Stimulated activated CD8-positive, alpha-beta memory T cell treated with anti-CD3 and anti-CD28 coated beads, Interleukin-4, amount 100 ng/mL, for 4 hours (primary cell): ENCODE measurements at regions not wholly inside any gene's neighbourhood (a gene's known extent, or its start where the extent isn't known, plus 50 kb on each side); places are given as distances from the start of the nearest gene placed in this dataset.

Source experiments
- DNase-seq, 2 donors: peaks; one replicate each; pipeline ENCODE4 v3.0.0-alpha.2; 2020; ENCODE audit warnings: low read depth in 2 of 2, low spot score in 1 of 2

DNA sequence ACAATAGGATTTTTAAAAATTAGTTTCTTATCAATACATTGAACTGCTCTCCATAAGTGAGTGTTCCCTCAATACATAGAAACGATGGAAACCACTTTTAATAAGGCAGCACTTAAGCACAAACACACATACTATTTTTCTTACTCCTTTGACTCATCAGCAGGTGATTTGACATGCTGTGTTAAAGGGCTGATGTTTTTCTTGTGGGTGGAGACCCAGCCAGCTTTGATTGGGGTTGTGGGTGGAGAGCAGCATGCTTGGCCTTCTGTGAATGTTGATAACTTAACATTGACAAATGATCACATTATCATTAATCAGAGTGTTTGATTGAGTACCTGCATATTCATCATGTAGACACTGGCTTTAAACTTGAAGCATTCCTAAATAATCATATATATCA, 223.0 kb upstream of the DPH6 start:
- DNase-seq, result no peak

DNA sequence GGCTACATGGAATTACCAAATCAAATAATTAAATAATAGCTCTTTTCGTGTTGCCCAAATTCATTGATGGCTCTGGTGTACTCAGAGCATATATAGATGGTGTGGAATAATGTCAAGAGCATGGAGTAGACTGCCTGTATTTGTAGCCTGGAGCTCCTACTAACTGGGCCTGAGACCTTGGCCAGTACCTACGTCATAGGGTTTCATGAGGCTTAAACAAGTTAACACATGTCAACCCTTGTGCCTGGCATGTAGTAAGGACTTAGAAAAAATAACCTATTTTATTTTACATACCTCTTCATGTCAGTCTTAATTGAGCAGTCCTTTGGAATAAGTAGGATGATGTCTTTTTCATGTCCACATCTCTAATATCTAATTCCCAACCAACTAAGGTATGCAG, 223.7 kb upstream of the DPH6 start:
- DNase-seq, result no peak

DNA sequence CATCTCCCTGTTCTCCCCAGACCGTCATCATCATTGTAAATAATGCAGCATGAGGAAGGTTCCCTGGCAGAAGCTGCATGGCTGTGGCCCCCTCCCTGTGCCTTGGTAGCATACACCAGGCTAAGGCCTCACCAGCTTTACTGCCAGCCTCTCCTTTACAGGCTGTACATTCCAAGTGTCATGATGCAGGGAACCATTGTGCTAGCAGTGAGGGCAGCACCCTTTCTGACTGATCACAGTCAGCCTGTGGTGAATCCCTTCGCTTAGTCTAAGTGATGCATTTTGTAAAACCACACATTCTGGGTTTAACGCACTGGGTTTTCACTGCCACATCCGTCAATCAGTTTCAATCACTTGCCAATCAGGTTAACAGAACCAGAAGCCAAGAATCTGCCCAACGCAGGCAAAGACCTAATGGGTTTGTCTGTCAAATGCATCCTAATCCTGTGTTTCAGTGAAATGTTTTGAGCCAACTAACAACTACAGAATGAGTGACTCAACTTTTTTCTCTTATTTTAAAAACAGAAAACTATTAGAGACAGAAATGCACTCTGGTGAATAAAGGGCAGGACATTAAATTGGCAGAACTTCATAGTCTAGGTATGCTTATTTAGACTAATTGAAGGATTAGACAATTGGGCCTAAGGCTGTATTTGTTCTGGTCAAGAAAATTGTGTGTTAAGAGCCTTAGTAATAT, 225.9 kb upstream of the DPH6 start:
- DNase-seq, result no peak

DNA sequence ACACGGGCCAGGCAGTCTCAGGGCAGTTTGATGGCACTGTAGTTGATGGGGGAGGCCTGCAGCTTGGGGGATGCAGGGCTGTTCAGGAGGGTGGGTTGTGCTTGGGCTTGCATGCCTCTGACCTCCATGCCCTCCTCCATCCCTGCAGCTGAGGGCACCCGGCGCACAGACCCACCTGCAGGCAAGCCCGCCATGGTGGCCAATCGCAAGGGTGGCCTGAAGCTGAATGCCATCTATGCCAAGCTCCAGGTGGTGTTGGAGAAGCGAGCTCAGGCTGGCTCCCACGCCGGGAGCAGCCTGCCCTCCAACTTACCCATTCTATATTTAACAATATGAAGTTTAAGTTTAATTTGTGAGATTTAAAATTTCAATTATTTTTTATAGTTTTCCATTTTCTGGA, 228.7 kb upstream of the DPH6 start:
- DNase-seq, result no peak

DNA sequence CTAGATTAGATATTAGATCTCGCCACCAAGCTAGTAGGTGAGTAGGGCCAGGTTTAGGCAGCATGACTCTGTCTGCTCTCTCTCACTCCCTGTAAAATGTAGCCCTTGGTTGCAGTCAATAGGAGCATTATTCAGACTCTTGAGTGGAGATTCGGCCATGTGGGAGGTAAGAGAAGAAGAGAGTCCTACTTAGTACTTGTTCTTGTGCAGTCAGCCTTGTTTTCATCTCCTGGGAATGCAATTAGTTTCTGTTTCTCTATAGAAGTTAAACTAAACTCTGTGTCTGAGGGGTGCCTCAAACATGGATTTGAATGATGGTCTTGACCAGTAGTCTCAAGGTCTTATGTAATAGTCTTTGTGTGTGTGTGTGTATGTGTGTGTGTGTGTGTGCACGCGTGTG, 229.5 kb upstream of the DPH6 start:
- DNase-seq, result no peak

DNA sequence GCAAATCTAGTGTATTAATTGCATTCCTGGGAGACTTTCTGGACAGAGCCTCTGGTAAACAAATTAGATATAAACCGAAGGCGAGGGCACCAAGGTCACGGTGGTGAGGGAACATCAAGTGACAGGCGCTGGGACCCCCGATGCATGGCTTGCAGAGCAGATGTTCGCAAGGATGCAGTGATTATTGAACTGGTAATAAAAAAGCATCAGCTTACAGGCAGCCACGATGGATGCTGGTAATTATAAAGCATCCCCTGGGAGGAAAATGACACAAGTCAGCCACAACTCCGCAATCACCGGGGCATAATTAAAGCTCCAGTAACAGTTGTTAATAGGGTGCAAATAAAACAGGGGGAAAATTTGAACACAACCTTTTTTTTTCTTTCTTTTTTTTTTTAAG, 231.1 kb upstream of the DPH6 start:
- no peak for DNase-seq

DNA sequence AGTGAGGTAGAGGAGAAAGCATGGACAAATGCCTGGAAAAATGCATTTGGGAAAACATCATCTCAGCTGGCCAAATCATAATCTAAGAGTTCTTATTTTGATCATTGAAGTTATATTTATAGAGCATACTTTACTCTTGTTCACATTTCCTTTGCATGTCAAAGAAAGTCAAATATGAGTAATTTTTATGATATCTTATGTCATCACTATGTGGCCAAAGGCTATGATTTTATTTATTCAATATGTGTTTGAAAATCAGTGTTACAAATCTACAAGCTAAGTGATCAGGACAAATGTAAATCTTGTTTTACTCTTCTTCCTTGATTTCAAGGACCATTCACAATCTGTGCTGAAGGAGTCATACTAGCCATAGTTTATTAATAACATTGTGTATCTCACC, 237.2 kb upstream of the DPH6 start:
- no peak for DNase-seq

DNA sequence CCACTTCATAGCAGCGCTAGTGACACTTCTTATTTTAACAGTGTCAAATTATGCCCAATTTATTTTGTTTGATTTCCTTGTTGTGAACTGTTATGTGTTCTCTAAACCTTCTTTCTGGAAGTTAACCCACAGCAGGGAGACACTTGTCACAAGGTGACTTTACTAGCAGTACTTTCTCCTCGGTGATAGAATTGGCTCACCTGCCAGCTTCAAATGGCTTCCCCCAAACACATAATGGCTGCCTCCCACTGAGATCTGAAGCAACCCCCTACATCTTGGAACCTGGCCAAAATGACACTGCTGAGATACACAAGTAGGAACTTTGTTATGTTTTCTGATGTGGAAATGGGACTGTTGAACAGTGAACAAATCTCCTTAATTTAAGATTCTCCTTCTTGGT, 238.8 kb upstream of the DPH6 start:
- DNase-seq, result no peak

DNA sequence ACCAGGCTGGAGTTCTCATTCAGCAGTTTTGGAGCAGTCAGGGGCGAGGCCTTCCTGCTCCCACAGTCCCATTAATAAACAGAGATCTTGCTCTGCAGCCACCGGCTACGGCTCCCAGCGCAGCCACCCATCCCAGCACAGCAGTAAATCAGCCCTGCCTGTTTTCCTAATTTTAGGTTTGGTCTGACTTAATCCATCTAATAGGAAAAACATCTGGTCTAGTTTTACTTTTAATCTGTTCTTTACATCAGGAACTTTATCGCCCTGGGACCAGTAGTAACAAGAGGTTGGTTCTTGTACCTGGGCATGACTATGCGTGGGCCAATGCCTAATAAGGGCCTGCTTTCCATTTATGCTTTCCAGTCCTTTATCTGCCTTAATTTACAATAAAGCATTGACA, 264.0 kb upstream of the DPH6 start:
- DNase-seq, result no peak

DNA sequence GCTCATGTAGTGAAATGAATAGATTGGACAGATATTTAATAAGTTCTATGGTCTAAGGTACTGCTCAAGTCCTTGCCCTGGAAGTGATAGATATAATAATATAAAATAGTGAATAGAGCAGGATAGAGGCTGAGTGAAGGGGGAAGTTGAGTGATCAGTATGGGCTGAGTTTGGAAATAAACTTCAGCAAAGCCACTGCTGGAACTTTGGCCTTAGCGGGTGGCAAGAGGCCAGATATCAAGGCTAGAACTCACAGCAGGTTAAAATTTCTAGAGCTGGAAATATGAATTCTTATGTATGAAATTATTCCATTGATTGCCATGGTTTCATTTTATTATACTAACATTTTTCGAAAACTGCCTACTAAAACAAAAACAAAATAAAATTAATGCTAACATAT, 267.6 kb upstream of the DPH6 start:
- DNase-seq, result no peak

DNA sequence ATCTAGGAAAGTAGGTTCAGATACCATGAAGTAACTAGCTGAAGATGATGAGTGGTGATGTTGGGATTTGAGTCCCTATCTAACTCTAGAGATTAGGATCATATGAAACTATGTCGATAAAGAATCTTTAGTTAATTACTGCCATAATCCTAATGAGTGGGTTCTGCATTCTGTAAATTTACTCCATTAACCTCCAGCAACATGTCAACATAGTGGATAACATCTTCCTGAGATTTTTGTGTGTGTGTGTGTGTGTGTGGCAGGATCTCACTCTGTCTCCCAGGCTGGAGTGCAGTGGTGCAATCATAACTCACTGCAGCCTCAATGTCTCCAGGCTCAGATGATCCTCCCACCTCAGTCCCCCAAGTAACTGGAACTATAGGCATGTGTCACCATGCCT, 272.9 kb upstream of the DPH6 start:
- no peak for DNase-seq

DNA sequence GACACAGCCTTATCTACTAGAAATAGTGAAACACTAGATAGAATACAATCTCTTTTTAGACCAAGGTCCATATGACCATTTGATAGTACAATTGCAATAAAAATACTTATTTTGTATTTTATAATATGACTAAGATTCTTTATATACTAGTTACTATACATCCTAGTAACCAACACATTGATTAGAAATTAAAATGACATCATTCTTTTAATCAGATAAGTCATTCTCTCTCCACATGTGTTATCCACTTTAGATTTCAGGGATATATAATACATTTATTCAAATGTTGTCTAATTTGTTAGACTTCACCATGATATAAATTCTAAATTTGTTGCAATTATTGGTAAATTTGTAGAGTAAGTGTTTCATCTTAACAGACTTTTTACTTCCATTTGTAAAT, 276.2 kb upstream of the DPH6 start:
- no peak for DNase-seq

DNA sequence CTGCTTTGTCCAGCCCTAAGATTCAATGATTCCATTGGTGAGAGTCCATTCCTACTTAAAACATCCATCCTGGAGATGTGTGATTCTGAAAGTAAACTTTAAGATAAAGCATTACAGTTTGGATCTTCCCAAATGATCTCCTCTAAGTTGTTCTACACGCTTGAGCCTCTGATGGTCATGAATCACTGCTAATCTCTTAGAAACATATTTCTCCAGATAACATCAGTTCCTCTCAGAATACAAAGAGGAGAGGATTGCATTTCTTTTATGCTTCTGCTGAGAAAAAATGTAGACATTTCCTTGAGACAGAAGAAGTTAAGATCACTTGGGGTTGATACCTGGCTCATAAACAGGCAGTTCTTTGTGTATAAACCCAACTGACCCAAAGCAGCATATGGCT, 281.2 kb upstream of the DPH6 start:
- no peak for DNase-seq

DNA sequence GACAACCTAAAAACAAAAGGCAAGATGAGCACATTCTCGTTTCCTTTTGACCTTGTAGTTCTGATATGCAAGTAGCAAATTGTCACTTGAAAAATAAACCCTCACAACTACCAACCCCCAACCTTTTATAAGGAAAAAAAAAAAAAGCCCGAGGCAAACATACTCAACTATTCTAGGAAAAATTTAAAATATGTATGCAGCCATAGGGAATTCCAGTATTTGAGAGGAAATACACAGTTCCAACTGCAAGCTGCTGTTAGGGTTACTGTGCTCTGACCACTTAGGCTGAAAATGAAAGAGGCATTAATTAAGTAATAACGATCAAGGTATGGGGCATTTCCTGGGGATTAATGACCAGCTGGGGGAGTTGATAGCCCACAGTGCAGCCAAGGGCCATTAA, 281.9 kb upstream of the DPH6 start:
- no peak for DNase-seq

DNA sequence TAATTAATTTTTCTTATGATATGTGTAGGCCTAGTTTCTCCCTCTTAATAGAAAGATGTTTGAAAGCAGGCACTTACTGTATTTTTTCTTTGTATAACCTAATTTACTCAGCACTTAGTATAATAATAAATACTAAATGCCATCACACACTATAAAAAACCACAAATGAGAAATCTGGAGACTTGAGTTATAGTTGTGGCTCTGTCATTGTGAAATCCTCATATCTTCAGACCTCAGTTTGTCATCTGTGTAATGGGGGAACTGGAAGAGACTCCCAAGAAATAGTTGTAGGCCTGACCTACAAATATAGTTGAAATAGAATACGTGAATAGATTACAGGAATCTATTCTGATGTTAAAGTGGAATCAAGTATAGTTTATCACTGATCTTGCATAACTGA, 287.6 kb upstream of the DPH6 start:
- DNase-seq, result no peak

DNA sequence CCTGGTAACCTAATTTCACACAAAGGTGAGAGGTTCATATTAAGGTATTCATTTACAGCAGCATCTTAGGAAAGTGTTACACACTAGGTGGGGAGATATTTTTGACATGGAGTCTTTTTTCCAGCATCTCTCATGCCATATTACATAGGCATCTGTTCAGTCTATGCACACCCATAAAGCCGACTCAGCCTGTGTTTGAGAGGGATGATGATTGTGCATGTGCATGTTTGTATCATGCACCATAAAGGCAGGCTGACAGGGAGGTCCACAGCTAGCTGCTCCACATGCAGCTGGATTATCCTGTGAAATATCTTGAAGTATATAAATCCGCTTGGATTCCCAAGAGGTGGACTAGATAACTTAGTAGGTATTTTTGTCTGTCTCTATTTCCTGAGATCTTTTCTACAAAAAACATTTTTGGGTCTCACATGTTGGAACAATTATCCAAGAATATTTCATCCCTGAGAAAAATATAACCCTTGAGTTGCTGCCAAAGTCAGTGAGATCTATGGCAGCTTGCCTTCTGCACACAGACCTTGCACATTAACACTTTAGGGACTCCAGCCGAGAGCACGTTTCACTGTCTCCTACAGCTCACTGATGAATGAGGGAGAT, 288.4 kb upstream of the DPH6 start:
- no peak for DNase-seq

DNA sequence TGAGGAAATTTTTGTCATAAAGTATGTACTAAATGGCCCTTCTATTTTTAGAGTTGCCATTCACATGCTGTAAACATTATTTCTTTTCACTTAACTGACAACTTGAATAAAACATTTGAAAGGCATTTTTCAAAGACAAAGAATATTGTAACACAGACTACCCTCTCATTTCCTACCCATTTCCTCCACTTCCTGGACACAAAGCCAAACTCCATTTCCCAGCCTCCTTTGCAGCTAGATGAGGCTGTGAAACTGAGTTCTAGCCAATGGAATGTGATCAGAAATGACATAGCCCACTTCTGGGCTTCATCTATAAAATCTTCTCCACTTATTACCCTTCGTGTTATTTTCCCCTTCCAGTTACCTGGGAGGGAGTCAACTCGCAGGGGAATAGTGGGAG, 288.9 kb upstream of the DPH6 start:
- DNase-seq, result no peak

DNA sequence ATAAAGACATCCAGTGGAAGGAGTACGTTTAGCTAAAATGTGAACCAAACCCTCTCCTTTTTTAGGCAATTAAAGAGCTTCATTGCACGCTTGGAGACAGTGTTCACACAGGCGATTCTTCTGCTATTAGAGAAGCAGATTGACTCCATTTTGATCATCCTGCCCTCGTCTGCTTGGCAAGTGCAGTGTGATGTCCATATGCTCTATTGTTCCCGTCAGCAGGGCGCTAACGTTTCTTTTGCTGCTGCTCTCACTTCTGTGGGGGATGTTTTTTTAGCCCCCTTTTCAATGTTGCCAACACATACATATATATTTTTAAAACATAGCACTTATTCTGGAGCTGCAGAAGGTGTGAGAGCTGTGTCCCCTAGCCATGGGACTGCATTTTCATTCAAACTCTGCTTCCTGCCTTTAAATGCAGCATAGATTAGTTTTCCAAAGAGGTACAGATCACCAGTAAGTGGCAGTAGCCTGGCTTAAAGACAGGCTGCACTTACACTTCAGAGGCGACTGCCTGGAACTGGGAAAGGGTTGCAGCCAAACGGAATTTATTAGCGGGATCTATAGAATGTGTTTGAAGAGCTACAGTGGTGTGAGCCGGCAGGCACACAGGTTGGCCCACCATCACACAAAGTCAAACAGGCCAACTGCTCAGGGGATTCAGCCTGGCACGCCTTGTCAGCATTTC, 292.6 kb upstream of the DPH6 start:
- DNase-seq, result no peak

DNA sequence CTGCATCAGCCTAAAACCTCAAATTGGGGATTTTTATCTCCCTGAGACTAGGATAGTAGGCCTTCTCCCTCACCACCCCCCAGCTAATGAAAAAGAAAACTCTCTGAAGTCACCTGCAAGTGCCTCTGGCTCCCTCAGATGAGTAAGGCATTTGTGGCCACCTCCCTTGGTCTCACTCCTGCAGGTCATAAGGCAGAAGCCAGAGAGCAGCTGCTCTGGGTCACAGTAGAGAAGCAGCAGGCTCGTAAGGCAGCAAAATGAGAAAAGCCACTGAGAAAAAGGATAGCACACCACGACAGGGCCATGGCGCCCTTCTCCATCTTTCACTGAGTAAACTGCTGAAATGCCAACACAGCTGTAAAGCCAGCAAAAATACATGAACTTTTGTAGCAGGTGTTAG, 296.7 kb upstream of the DPH6 start:
- no peak for DNase-seq

DNA sequence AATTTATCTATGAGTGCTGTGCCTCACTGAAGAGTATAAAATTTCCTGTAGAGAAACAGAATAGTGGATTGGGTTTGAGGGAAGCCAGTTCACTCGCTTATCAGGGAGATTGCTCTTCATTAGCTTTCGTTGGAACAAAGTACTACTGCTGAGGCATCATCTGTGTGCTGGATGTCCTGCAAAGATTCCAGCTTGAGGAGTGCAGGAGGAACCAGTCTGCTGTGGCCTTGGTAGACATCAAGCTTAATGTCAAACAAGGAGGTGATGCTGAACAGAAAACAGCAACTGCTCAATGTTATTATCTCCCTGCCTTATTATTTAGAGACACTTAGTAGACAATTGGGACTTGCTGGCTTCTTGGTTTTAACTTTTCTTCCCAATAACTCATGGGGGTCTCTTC, 297.5 kb upstream of the DPH6 start:
- no peak for DNase-seq

DNA sequence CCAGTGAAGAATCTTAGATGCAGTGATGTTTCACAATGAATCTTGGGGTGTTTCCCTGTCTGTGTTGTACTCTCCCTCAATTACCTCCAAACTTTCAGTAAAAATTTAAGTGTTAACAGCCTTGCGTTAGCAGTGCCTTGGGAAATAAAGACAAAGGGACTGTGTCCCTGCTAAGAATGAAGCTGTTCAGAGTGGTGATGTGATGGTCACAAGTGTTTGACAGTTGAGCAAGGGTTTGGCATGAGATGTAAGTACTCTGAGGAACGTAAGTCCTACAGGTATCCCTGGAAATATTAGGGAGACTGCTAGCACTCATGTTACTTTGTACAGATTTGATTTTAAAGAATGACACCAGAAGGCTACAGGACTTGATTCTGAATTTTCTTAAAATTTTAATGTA, 304.3 kb upstream of the DPH6 start:
- DNase-seq, result no peak

DNA sequence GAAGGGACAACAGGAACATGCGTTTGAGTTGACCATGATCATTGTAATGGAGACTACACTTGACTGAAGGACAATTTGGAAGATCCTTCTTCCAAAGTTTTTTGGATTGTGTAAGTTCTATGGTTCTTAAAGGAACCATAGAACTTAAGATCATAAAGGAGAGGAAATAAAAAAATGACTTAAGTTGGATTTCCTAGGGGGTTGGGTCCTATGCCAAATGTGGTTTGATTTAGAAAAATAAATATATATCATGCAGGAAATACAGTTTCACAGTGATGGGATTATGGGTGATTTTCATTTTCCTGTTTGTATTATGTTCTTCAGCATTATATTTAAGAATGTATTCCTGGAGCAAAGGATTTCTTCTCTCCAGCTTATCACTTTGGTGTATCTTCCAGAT, 305.5 kb upstream of the DPH6 start:
- DNase-seq, result no peak
